Left ventricle myocardium inferior (tissue), 1 donor: ENCODE measurements at regions not wholly inside any gene's neighbourhood (a gene's known extent, or its start where the extent isn't known, plus 50 kb on each side); places are given as distances from the start of the nearest gene placed in this dataset.
"Not testable (repeated sequence)": the region's sequence is repeated elsewhere in the genome, so short reads cannot be mapped to it uniquely, and the experiment has no call there.

Experiments used
- DNase-seq: peaks from one replicate; pipeline ENCODE4 v3.0.0-alpha.2; 2020
- H3K27ac ChIP-seq: fragments of 200-600 bp; replicated peaks from 2 replicates; pipeline ENCODE4 v1.8.0; 2021
- H3K27me3 ChIP-seq: fragments of 200-600 bp; 2 replicates; pipeline ENCODE4 v1.8.0; 2021; ENCODE audit warnings: low read depth
- H3K36me3 ChIP-seq: fragments of 200-600 bp; 2 replicates; pipeline ENCODE4 v1.8.0; 2021
- H3K4me1 ChIP-seq: fragments of 200-600 bp; 2 replicates; pipeline ENCODE4 v1.8.0; 2021
- H3K4me3 ChIP-seq: fragments of 200-600 bp; 2 replicates; pipeline ENCODE4 v1.8.0; 2021; ENCODE audit warnings: mild to moderate bottlenecking, moderate library complexity
- H3K9me3 ChIP-seq: fragments of 200-600 bp; replicated peaks from 2 replicates; pipeline ENCODE4 v1.8.0; 2021
- intact Hi-C: fragments of 100-400 bp; cut with micrococcal nuclease; formaldehyde crosslinking; loops from one replicate; pipeline ENCODE4 v1.11.0; 2022
- TF ChIP-seq, protein P1 (sequence below): fragments of 200-600 bp; IDR thresholded peaks from 2 replicates; pipeline ENCODE4 v1.8.0; 2021; ENCODE audit warnings: antibody characterized with exemption, mild to moderate bottlenecking, borderline replicate concordance
- donor health status: DM: no; HTN: yes; CAD: no; lungs with severe emphysema.

GRCh38 chr18:75840131-75840530 is 412.6 kb upstream of the SMIM21 start:
- no peaks in the 10 kb centered on the region for H3K4me1 ChIP-seq
- no peak overlapping the region for H3K27ac ChIP-seq
- TF ChIP-seq, protein P1, sequence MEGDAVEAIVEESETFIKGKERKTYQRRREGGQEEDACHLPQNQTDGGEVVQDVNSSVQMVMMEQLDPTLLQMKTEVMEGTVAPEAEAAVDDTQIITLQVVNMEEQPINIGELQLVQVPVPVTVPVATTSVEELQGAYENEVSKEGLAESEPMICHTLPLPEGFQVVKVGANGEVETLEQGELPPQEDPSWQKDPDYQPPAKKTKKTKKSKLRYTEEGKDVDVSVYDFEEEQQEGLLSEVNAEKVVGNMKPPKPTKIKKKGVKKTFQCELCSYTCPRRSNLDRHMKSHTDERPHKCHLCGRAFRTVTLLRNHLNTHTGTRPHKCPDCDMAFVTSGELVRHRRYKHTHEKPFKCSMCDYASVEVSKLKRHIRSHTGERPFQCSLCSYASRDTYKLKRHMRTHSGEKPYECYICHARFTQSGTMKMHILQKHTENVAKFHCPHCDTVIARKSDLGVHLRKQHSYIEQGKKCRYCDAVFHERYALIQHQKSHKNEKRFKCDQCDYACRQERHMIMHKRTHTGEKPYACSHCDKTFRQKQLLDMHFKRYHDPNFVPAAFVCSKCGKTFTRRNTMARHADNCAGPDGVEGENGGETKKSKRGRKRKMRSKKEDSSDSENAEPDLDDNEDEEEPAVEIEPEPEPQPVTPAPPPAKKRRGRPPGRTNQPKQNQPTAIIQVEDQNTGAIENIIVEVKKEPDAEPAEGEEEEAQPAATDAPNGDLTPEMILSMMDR = no peak
- H3K9me3 ChIP-seq = no peaks in the 10 kb centered on the region
- no peak for DNase-seq
- intact Hi-C loops = no loop called here
- no peaks in the 10 kb centered on the region for H3K36me3 ChIP-seq
- no peak overlapping the region for H3K4me3 ChIP-seq
- peaks cover 21% of the 10 kb centered on the region for H3K27me3 ChIP-seq

DNA sequence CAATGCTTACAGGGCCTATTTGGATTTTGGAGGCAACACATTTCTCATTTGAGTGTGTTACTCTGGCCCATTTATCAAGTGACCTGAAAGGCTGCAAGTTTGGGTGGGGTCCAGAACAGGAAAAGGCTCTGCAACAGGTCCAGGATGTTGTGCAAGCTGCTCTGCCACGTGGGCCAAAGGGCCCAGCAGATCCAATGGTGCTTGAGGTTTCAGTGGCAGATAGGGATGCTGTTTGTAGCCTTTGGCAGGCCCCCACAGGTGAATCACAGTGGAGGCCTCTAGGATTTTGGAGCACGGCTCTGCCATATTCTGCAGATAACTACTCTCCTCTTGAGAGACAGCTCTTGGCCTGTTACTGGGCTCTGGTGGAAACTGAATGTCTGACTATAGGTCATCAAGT is 412.2 kb upstream of the SMIM21 start:
- H3K9me3 ChIP-seq, H3K36me3 ChIP-seq, intact Hi-C loops, DNase-seq, H3K27ac ChIP-seq, H3K4me3 ChIP-seq, H3K4me1 ChIP-seq: not testable (repeated sequence)
- peaks cover 18% of the 10 kb centered on the region for H3K27me3 ChIP-seq

- DNase-seq = no peak
- TF ChIP-seq, protein P1 = no peak
- intact Hi-C loops = no loop called here
Observed at GRCh38 chr18:75839041-75839440, 411.5 kb upstream of the SMIM21 start.

GRCh38 chr18:75837316-75837715 is 409.8 kb upstream of the SMIM21 start:
- Histone ChIP-seq H3K27me3 (peaks cover 18% of the 10 kb centered on the region), H3K27ac (no peak overlapping the region), H3K36me3 (no peaks in the 10 kb centered on the region), H3K4me1 (no peaks in the 10 kb centered on the region), H3K4me3 (no peak overlapping the region), H3K9me3 (peaks cover 7% of the 10 kb centered on the region)
- no peak for DNase-seq
- TF ChIP-seq, protein P1 = no peak
- intact Hi-C loops = no loop called here

More at GRCh38 chr18:75839041-75839440, 411.5 kb upstream of the SMIM21 start:
- no peak overlapping the region for H3K4me3 ChIP-seq
- H3K27ac ChIP-seq = no peak overlapping the region
- H3K9me3 ChIP-seq = no peaks in the 10 kb centered on the region
- H3K4me1 ChIP-seq = no peaks in the 10 kb centered on the region
- H3K27me3 ChIP-seq = peaks cover 18% of the 10 kb centered on the region
- H3K36me3 ChIP-seq = no peaks in the 10 kb centered on the region

DNA sequence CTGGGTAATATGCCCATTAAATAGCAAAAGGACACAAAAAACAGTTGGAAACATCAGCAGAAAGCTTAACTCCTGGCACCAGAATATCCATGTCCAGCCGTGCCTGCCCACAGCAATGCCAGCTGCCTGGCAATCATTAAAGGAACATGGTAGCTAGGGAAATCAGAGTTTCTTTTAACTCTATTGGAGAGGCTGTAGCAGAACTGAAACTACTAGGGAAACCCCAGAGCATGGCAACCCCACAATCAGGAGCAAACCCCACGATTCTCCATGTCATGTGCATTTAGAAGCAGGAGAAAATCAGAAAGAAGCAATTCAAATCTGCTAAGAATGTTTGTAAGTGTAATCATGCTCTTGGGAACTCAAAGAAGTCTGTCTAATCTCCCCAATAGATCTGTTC is 409.0 kb upstream of the SMIM21 start:
- peaks cover 7% of the 10 kb centered on the region for H3K9me3 ChIP-seq
- DNase-seq = no peak
- no peaks in the 10 kb centered on the region for H3K36me3 ChIP-seq
- no peaks in the 10 kb centered on the region for H3K4me1 ChIP-seq
- TF ChIP-seq, protein P1 = no peak
- intact Hi-C loops = no loop called here
- H3K4me3 ChIP-seq = no peak overlapping the region
- H3K27ac ChIP-seq = no peak overlapping the region
- peaks cover 18% of the 10 kb centered on the region for H3K27me3 ChIP-seq

- Histone ChIP-seq H3K27ac (no peak overlapping the region), H3K4me1 (no peaks in the 10 kb centered on the region), H3K9me3 (peaks cover 7% of the 10 kb centered on the region), H3K4me3 (no peak overlapping the region), H3K36me3 (no peaks in the 10 kb centered on the region), H3K27me3 (peaks cover 8% of the 10 kb centered on the region)
- no peak for DNase-seq
- intact Hi-C loops = no loop called here
- TF ChIP-seq, protein P1 = no peak
Observed at GRCh38 chr18:75831960-75832359, 404.5 kb upstream of the SMIM21 start.
